ENCODE measurements at regions not wholly inside any gene's neighbourhood (a gene's known extent, or its start where the extent isn't known, plus 50 kb on each side); places are given as distances from the start of the nearest gene placed in this dataset.
"Not testable (repeated sequence)": the region's sequence is repeated elsewhere in the genome, so short reads cannot be mapped to it uniquely, and the experiment has no call there.

DNA sequence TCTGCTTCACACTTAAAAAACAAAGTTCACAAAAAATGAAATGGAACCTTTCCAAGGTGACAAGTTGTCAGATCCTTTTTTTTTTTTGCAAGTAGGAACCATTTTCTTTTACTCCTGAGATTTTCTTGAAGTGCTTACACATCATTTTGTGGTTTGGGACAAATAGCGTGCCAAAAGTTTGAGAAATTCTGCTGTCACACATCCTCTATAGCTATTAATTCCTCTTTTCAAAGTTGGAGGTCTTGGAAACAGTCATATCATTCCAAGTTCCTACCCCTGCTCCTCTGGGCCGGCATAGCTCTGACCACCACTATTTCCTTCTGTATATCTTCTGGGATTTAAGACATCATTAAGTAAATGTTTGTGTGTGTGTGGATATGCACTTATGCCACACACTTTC, 421.6 kb upstream of the SLC10A2 start:
- intact Hi-C loops (cut with DNase I) = no loop called here
- no peak for DNase-seq

DNA sequence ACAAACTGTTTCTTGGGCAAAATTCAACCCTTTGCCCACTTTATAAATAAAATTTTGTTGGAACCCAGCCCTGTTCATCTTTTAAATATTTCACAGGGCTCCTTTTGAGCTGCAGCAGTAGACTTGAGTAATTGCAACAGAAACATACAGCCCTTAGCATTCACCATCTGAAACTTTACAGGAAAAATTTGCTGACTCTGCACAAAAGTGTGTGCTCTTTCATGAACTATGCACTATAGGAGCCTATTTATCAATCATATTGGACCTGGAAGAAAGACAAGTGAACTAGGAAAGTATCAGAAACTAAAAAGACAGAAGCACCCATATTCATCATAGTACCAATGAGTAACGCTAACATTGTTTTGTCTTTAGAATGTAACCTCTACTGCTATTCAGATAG, 406.9 kb upstream of the SLC10A2 start:
- intact Hi-C loops (cut with DNase I) = no loop called here
- DNase-seq = no peak

DNA sequence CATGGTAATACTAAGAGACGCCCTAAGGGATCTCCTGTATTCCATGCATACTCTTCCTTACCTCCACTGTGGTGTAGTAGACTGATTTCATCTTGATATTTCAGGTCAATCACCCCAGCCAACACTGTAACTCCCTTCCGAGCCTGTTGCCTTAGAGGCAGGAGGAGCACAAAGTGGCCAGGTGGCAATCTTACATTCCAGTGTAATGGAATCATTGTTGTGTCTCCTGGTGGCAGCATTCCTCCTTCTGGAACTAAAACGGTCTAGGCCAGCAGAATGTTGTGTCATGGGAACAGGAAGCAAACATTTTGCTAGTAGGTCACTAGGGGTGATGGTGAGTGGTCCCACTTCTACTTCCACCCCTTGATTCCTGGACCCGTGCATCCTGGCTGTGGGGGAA, 405.7 kb upstream of the SLC10A2 start:
- no peak for DNase-seq
- intact Hi-C loops (cut with DNase I) = no loop called here

DNA sequence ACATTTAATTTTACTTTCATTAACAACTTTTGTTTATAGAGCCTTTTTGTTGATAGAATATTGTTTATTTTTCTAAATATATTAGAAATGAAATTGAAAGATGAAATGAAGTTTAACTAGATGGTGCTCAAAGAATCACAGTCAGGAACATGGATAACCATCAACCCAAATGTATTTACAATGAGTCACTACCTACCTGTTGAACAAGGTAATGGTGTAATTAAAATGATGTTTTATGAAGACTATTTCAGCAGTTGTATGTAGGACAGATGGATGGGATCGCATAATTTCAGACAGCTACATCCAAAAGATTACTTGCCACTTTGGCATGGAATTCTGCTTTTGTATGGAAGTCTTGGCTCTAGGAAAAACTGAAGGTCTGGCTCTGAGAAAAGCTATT, 403.6 kb upstream of the SLC10A2 start:
- DNase-seq = no peak
- intact Hi-C loops (cut with DNase I) = no loop called here

GRCh38 chr13:103466761-103467160, 400.5 kb upstream of the SLC10A2 start:
- no peak for DNase-seq
- intact Hi-C loops (cut with DNase I) = no loop called here

- DNase-seq; intact Hi-C loops (cut with DNase I): not testable (repeated sequence)
Measured at GRCh38 chr13:103460246-103460645, 394.0 kb upstream of the SLC10A2 start.

GRCh38 chr13:103457050-103457449, 390.8 kb upstream of the SLC10A2 start:
- intact Hi-C loops (cut with DNase I) = not testable (repeated sequence)

DNA sequence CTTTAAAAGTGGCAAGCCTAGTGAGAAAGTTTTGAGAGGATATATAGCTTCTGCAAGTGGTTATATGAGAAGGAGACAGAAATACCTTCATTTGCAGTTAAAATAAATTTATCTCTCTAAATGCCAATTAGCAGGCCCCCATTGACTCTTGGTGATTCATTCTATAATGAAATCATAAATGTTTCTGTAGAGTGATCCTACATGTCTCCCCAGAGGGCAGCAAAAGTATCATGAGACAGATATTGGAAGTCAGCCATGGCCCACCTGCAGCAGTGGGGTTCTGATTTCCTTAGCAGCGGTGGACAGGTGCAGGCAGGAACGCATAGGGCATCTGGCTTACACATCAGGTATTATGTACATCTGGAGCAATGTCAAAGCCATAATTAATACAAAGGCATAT, 385.4 kb upstream of the SLC10A2 start:
- DNase-seq = no peak

More at GRCh38 chr13:103457050-103457449, 390.8 kb upstream of the SLC10A2 start:
- DNase-seq = not testable (repeated sequence)

DNA sequence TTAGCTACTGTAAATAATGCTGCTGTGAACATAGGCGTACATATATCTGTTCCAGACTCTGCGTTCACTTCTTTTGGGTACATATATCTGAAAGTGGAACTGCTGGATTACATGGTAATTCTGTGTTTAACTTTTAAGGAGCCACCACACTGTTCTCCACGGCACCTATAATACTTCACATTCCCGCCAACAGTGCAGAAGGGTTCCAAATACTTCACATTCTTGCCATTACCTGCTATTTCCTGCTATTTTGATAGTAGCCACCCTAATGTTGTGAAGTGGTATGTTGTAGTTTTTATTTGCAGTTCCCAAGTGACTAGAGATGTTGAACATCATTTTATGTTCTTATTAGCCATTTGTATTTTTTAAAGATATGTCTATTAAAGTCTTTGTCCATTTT, 377.4 kb upstream of the SLC10A2 start:
- DNase-seq = no peak
- intact Hi-C loops (cut with DNase I) = no loop called here

More for the DNA sequence above, 385.4 kb upstream of the SLC10A2 start:
- intact Hi-C loops (cut with DNase I) = no loop called here

DNA sequence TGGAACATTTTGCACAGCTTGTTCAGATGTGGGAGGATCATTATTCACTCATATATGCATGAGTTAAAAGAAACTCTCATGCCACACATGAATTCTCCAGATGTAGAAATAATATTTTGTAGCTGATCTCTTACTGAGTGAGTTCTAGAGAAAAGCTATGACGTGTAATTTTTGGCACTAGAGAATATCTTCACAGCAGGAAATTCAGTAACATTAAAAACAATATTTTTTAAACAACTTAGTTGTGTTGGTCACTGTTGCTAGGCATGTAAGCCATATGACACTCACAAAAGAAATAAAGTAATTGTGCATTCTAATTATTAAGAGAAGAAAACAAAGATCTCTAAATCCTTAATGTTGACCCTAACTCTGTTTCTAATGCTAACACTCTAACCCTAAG, 371.4 kb upstream of the SLC10A2 start:
- intact Hi-C loops (cut with DNase I) = no loop called here
- DNase-seq = no peak

DNA sequence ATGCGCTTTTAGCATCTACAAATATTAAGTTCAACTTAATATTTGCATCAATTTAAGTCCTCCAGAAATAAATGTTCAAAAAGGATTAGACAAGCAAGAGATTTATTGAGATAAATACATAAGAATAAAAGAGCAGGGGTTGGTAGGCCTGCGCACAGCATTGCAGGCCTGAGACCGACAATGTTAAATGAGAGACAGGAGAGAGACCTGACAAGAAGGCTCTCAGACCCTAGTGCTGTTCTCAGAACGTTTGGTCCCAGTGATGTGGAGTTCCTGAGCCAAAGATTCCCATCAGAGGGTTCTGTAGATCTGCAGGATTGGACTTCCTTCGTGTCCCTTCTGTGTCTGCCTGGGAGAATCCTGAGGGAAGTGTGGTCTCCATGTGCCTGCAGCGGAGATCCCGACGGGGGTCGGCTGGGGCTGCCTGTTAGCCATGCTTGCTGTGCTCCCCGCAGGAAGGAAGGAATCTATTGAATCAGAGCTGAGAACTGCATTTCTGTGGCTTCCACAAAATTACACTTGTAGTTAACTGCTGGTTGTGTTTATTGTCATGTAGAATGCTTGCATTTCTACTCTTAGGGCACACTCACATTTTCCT, 369.9 kb upstream of the SLC10A2 start:
- intact Hi-C loops (cut with DNase I) = no loop called here
- no peak for DNase-seq

- DNase-seq = no peak
- intact Hi-C loops (cut with DNase I) = no loop called here
Measured at GRCh38 chr13:103431856-103432255, 365.6 kb upstream of the SLC10A2 start.

DNA sequence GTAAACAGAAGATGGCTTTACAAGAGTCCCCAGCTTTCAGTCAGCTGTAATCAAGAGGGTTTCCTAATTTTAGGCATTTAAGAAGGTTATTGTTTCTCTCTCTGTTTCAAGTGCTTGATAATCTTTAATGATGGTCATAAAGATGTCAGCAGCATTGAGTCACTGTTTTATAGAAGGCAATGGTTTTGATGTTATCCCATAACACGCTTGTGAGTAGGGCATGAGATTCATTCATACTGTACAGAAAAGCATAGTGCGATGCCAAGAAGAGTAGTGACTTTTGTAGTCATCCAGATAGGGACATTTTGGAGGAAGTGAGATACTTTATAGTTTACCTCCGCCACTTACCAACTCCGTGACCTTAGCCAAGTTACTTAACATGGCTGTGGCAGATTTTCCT, 364.2 kb upstream of the SLC10A2 start:
- intact Hi-C loops (cut with DNase I) = no loop called here
- DNase-seq = no peak

GRCh38 chr13:103410002-103410401, 343.8 kb upstream of the SLC10A2 start:
- intact Hi-C loops (cut with DNase I) = no loop called here
- DNase-seq = no peak

DNA sequence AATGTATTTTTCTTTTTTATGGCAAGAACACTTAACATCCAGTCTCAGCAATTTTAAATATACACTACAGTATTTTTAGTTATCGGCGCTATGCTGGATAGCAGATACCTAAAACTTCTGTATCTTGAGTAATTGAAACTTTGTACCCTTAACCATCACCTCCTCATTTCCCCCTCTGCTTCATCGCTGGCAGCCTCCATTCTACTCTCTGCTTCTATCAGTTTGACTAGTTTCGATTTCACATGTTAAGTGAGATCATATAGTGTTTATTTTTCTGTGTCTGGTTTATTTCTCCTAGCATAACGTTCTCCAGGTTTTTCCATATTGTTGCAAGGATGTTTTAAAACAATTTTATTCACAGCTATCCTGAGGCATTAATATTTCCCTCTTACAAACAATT, 340.8 kb upstream of the SLC10A2 start:
- no peak for DNase-seq
- intact Hi-C loops (cut with DNase I) = no loop called here

- DNase-seq = no peak
- intact Hi-C loops (cut with DNase I) = no loop called here
Measured at GRCh38 chr13:103405297-103405696, 339.1 kb upstream of the SLC10A2 start.

DNA sequence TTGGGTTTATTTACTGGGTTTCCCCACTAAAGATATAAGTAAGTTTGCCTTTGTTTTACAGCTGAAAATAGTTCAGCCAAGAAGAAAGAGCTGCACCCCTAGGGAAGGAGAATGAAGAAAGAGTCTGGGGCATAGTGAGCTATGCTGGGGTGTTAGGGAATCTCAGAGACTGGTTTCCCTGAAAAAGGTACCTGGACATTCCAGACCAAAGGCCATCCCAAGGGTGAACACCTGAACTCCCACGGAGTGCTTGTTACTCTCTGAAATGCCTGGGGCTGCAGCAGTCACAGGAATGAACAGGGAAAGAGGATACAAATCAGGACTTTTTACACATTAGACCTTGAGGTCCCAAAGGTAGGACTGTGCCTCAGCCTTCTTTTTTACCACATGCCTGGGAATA, 337.6 kb upstream of the SLC10A2 start:
- no peak for DNase-seq
- intact Hi-C loops (cut with DNase I) = no loop called here

DNA sequence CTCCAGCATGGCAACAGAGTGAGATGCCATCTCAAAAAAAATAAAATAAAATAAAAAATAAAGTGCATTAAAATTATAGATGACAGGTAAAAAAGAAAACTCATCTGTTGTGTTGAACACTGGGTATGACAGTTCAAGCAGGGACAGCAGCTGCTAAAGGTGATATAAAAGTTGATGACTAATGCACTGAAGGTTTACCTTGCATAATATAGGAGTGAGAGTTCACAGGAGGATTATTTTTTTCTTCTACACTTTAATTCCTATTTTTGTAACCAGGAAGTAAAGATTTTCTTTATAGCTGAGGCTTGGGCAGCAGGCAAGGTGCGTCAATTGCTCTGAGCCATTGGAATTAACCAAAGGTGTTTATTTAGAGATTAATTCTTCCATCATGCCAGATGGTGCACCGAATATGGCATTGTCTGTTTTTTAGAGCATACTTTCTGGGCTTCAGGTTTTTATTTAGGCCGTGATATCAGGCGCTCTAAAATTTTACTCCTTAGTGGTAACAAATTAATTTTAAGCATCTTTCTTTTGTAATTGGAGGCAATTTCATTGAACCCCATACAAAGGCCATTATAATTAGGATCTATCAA, 337.0 kb upstream of the SLC10A2 start:
- intact Hi-C loops (cut with DNase I) = no loop called here
- no peak for DNase-seq

- no peak for DNase-seq
- intact Hi-C loops (cut with DNase I) = no loop called here
Measured at GRCh38 chr13:103395139-103395538, 328.9 kb upstream of the SLC10A2 start.

DNA sequence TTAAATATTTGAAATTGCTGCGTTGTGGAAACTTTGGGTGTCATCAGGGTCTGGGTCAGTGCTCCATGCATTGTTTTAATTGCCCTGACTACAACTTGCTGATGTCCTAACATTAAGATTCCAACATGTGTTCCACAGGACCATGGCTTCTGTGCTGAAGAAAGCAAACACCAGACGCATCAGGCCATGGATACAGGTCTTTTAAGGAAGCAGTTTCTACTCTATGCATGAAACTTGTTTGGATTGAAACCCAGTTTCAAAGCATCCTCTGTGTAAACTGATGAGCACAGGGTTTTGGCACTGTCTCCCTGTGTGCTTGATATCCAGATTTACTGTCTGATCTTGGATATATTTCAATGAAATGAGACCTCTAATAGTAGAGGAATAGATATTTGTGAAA, 328.4 kb upstream of the SLC10A2 start:
- DNase-seq = no peak
- intact Hi-C loops (cut with DNase I) = no loop called here

DNA sequence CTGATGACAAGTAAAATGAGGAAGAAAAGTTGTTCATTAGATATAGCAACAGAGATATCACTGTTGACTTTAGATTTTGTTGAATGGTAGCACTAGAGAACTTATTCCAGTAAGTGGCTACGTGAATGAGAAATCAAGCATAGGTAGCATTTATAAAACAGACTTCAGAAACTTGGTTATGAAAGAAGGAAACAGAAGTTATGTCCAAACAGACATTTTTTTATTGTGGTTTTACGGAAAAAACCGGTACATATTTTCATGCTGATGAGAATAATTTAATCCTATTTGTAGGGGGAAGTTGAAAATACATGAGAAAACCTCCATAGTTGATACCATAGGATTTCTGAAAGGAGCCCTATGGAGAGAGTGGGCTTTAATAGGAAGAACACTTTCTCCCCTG, 325.7 kb upstream of the SLC10A2 start:
- DNase-seq = no peak
- intact Hi-C loops (cut with DNase I) = no loop called here

GRCh38 chr13:103388839-103389238, 322.6 kb upstream of the SLC10A2 start:
- intact Hi-C loops (cut with DNase I) = no loop called here
- no peak for DNase-seq

GRCh38 chr13:103386341-103386740, 320.1 kb upstream of the SLC10A2 start:
- no peak for DNase-seq
- intact Hi-C loops (cut with DNase I) = no loop called here

All from posterior cingulate gyrus (tissue), 11 donors.